ENCODE measurements at regions not wholly inside any gene's neighbourhood (a gene's known extent, or its start where the extent isn't known, plus 50 kb on each side); places are given as distances from the start of the nearest gene placed in this dataset.

GRCh38 chr4:32830160-32830559, 2110.0 kb downstream of the PCDH7 start:
- Histone ChIP-seq H3K9ac (ENCODE audit: low read depth, low read length, poor library complexity, severe bottlenecking) (no peak overlapping the region), H3K4me2 (ENCODE audit: low read depth, low read length, poor library complexity, severe bottlenecking) (no peak overlapping the region), H4K20me1 (ENCODE audit: insufficient read depth, low read length, poor library complexity, severe bottlenecking) (no peaks in the 10 kb centered on the region), H3F3A (ENCODE audit: low read depth) (no peaks in the 10 kb centered on the region), H3K9me2 (replicated peaks; ENCODE audit: low read depth, low read length) (no peaks in the 10 kb centered on the region), H3K36me3 (ENCODE audit: insufficient read depth, low read length) (no peaks in the 10 kb centered on the region), H3K4me1 (ENCODE audit: insufficient read depth, low read length, poor library complexity, severe bottlenecking) (no peaks in the 10 kb centered on the region), H3K27me3 (ENCODE audit: insufficient read depth, low read length, poor library complexity, severe bottlenecking) (no peaks in the 10 kb centered on the region), H3K9me3 (ENCODE audit: insufficient read depth, low read depth, low read length) (no peaks in the 10 kb centered on the region), H2AFZ (ENCODE audit: low read length) (no peak overlapping the region), H3K79me2 (ENCODE audit: insufficient read depth, low read length) (no peaks in the 10 kb centered on the region), H3K4me3 (ENCODE audit: low read length, poor library complexity, severe bottlenecking) (no peak overlapping the region)
- TF ChIP-seq EZH2phosphoT487 (IDR thresholded peaks at IDR 0.05; ENCODE audit: borderline replicate concordance) (no peak), CTCF (conservative IDR thresholded peaks at IDR 0.05; ENCODE audit: low read length) (no peak)

GRCh38 chr4:32831104-32831503, 2110.9 kb downstream of the PCDH7 start:
- Histone ChIP-seq H4K20me1 (ENCODE audit: insufficient read depth, low read length, poor library complexity, severe bottlenecking) (no peaks in the 10 kb centered on the region), H3K9me3 (ENCODE audit: insufficient read depth, low read depth, low read length) (no peaks in the 10 kb centered on the region), H3K9me2 (replicated peaks; ENCODE audit: low read depth, low read length) (no peaks in the 10 kb centered on the region), H3K36me3 (ENCODE audit: insufficient read depth, low read length) (no peaks in the 10 kb centered on the region), H3K4me3 (ENCODE audit: low read length, poor library complexity, severe bottlenecking) (no peak overlapping the region), H3K27me3 (ENCODE audit: insufficient read depth, low read length, poor library complexity, severe bottlenecking) (no peaks in the 10 kb centered on the region), H3K9ac (ENCODE audit: low read depth, low read length, poor library complexity, severe bottlenecking) (no peak overlapping the region), H3K4me1 (ENCODE audit: insufficient read depth, low read length, poor library complexity, severe bottlenecking) (no peaks in the 10 kb centered on the region), H2AFZ (ENCODE audit: low read length) (no peak overlapping the region), H3K4me2 (ENCODE audit: low read depth, low read length, poor library complexity, severe bottlenecking) (no peak overlapping the region), H3K79me2 (ENCODE audit: insufficient read depth, low read length) (no peaks in the 10 kb centered on the region), H3F3A (ENCODE audit: low read depth) (no peaks in the 10 kb centered on the region)
- no peak for TF ChIP-seq EZH2phosphoT487 (IDR thresholded peaks at IDR 0.05; ENCODE audit: borderline replicate concordance)

GRCh38 chr4:32840461-32841189, 2120.5 kb downstream of the PCDH7 start:
- H3K4me2 ChIP-seq (ENCODE audit: low read depth, low read length, poor library complexity, severe bottlenecking) = no peak overlapping the region
- no peaks in the 10 kb centered on the region for H3K9me2 ChIP-seq (replicated peaks; ENCODE audit: low read depth, low read length)
- H3K36me3 ChIP-seq (ENCODE audit: insufficient read depth, low read length) = no peaks in the 10 kb centered on the region
- no peaks in the 10 kb centered on the region for H3K27me3 ChIP-seq (ENCODE audit: insufficient read depth, low read length, poor library complexity, severe bottlenecking)
- no peak overlapping the region for H2AFZ ChIP-seq (ENCODE audit: low read length)
- H3F3A ChIP-seq (ENCODE audit: low read depth) = no peaks in the 10 kb centered on the region
- H3K4me1 ChIP-seq (ENCODE audit: insufficient read depth, low read length, poor library complexity, severe bottlenecking) = no peaks in the 10 kb centered on the region
- H4K20me1 ChIP-seq (ENCODE audit: insufficient read depth, low read length, poor library complexity, severe bottlenecking) = no peaks in the 10 kb centered on the region
- TF ChIP-seq CTCF (conservative IDR thresholded peaks at IDR 0.05; ENCODE audit: low read length) (no peak), EZH2phosphoT487 (IDR thresholded peaks at IDR 0.05; ENCODE audit: borderline replicate concordance) (no peak)
- H3K9me3 ChIP-seq (ENCODE audit: insufficient read depth, low read depth, low read length) = no peaks in the 10 kb centered on the region
- H3K4me3 ChIP-seq (ENCODE audit: low read length, poor library complexity, severe bottlenecking) = no peak overlapping the region
- no peak overlapping the region for H3K9ac ChIP-seq (ENCODE audit: low read depth, low read length, poor library complexity, severe bottlenecking)
- H3K79me2 ChIP-seq (ENCODE audit: insufficient read depth, low read length) = no peaks in the 10 kb centered on the region

GRCh38 chr4:32841217-32841616, 2121.0 kb downstream of the PCDH7 start:
- H4K20me1 ChIP-seq (ENCODE audit: insufficient read depth, low read length, poor library complexity, severe bottlenecking) = no peaks in the 10 kb centered on the region
- no peaks in the 10 kb centered on the region for H3K9me3 ChIP-seq (ENCODE audit: insufficient read depth, low read depth, low read length)
- no peak overlapping the region for H3K4me3 ChIP-seq (ENCODE audit: low read length, poor library complexity, severe bottlenecking)
- TF ChIP-seq EZH2phosphoT487 (IDR thresholded peaks at IDR 0.05; ENCODE audit: borderline replicate concordance) (no peak), CTCF (conservative IDR thresholded peaks at IDR 0.05; ENCODE audit: low read length) (no peak)
- H3K4me1 ChIP-seq (ENCODE audit: insufficient read depth, low read length, poor library complexity, severe bottlenecking) = no peaks in the 10 kb centered on the region
- H2AFZ ChIP-seq (ENCODE audit: low read length) = no peak overlapping the region
- H3K9ac ChIP-seq (ENCODE audit: low read depth, low read length, poor library complexity, severe bottlenecking) = no peak overlapping the region
- no peaks in the 10 kb centered on the region for H3K27me3 ChIP-seq (ENCODE audit: insufficient read depth, low read length, poor library complexity, severe bottlenecking)
- no peak overlapping the region for H3K4me2 ChIP-seq (ENCODE audit: low read depth, low read length, poor library complexity, severe bottlenecking)
- no peaks in the 10 kb centered on the region for H3K36me3 ChIP-seq (ENCODE audit: insufficient read depth, low read length)
- no peaks in the 10 kb centered on the region for H3K9me2 ChIP-seq (replicated peaks; ENCODE audit: low read depth, low read length)
- H3F3A ChIP-seq (ENCODE audit: low read depth) = no peaks in the 10 kb centered on the region
- no peaks in the 10 kb centered on the region for H3K79me2 ChIP-seq (ENCODE audit: insufficient read depth, low read length)

Data from Loucy (cell line).